ENCODE measurements at regions not wholly inside any gene's neighbourhood (a gene's known extent, or its start where the extent isn't known, plus 50 kb on each side); places are given as distances from the start of the nearest gene placed in this dataset.

- TF ChIP-seq, protein P1, sequence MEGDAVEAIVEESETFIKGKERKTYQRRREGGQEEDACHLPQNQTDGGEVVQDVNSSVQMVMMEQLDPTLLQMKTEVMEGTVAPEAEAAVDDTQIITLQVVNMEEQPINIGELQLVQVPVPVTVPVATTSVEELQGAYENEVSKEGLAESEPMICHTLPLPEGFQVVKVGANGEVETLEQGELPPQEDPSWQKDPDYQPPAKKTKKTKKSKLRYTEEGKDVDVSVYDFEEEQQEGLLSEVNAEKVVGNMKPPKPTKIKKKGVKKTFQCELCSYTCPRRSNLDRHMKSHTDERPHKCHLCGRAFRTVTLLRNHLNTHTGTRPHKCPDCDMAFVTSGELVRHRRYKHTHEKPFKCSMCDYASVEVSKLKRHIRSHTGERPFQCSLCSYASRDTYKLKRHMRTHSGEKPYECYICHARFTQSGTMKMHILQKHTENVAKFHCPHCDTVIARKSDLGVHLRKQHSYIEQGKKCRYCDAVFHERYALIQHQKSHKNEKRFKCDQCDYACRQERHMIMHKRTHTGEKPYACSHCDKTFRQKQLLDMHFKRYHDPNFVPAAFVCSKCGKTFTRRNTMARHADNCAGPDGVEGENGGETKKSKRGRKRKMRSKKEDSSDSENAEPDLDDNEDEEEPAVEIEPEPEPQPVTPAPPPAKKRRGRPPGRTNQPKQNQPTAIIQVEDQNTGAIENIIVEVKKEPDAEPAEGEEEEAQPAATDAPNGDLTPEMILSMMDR (IDR thresholded peaks at IDR 0.05) = no peak
- TF ChIP-seq POLR2A (IDR thresholded peaks at IDR 0.05) = no peak
These were observed 366.0 kb downstream of the TTLL7 start for GRCh38 chr1:83632906-83633305.

Measured in suprapubic skin (tissue), 3 donors.